OCI-LY3 (cell line): ENCODE measurements at regions not wholly inside any gene's neighbourhood (a gene's known extent, or its start where the extent isn't known, plus 50 kb on each side); places are given as distances from the start of the nearest gene placed in this dataset.

Experiments
- H2AFZ ChIP-seq: fragments of 200-600, 300-600 bp; shearing (Covaris generic); 2 replicates; pipeline ENCODE4 v1.6.0; 2014; ENCODE audit warnings: antibody characterized with exemption, low read depth, low read length
- H3K27ac ChIP-seq: fragments of 200-600, 300-600 bp; sonication (generic); 2 replicates; pipeline ENCODE4 v1.5.1; 2014; ENCODE audit warnings: mild to moderate bottlenecking, low read length, moderate library complexity, mixed read lengths
- H3K27me3 ChIP-seq: fragments of 200-600, 300-600 bp; sonication (generic); 2 replicates; pipeline ENCODE4 v1.6.1; 2014; ENCODE audit warnings: low read depth, low read length, mixed read lengths
- H3K36me3 ChIP-seq: fragments of 200-600, 300-600 bp; sonication (generic); replicated peaks from 2 replicates; pipeline ENCODE3; 2014; ENCODE audit warnings: low read depth, low read length, mixed read lengths
- H3K4me1 ChIP-seq: fragments of 300-600, 200-600 bp; sonication (generic); 2 replicates; pipeline ENCODE4 v1.6.1; 2014; ENCODE audit warnings: low read length, mixed read lengths
- H3K4me2 ChIP-seq: fragments of 200-600, 300-600 bp; sonication (generic); 2 replicates; pipeline ENCODE4 v1.6.1; 2014; ENCODE audit warnings: low read length, mixed read lengths
- H3K4me3 ChIP-seq: fragments of 300-600, 200-600 bp; sonication (generic); 2 replicates; pipeline ENCODE4 v1.5.1; 2014; ENCODE audit warnings: antibody characterized with exemption, mild to moderate bottlenecking, low read length, moderate library complexity
- H3K79me2 ChIP-seq: fragments of 300-600, 200-600 bp; shearing (Covaris generic); 2 replicates; pipeline ENCODE4 v1.6.1; 2014; ENCODE audit warnings: mild to moderate bottlenecking, low read length, mixed read lengths
- H3K9ac ChIP-seq: fragments of 300-600, 200-600 bp; shearing (Covaris generic); 2 replicates; pipeline ENCODE4 v1.6.0; 2014; ENCODE audit warnings: mild to moderate bottlenecking, low read length, moderate library complexity
- H3K9me3 ChIP-seq: fragments of 200-600, 300-600 bp; shearing (Covaris generic); 2 replicates; pipeline ENCODE4 v1.6.1; 2014; ENCODE audit warnings: low read length, mixed read lengths; ENCODE audit not compliant: insufficient read depth
- H4K20me1 ChIP-seq: fragments of 200-600, 300-600 bp; sonication (generic); 2 replicates; pipeline ENCODE4 v1.6.1; 2016; ENCODE audit warnings: low read length, mixed read lengths; ENCODE audit not compliant: insufficient read depth
- EZH2phosphoT487 ChIP-seq: fragments of 200-600 bp; shearing (Covaris generic); IDR thresholded peaks from 2 replicates; pipeline ENCODE4 v1.6.1; 2018; ENCODE audit warnings: antibody characterized with exemption, mixed run types, low read depth
- TF ChIP-seq, protein P1 (sequence below): fragments of 200-600, 300-600 bp; sonication (generic); IDR thresholded peaks from 2 replicates; pipeline ENCODE4 v1.5.1; 2014; ENCODE audit warnings: antibody characterized with exemption, low read length, low read depth

DNA sequence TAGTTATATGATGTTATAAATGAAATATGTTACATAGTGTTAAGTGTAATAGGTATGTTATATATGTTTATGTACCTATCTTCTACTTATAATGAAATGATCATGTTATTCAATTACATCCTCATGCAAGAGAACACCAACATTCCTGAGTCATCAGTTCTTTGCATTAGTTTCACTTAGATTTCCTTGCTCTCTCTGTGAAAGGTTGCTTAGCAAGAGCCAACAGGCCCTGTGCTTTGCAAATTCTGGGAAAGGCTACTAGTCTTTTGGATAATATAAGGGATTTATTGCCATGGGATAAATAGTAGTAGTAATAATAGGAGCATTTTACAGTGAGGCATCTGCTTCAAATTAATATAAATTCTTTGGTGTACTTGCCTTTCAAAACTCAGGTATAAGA lies 274.8 kb downstream of the SP3 start:
- Histone ChIP-seq H3K4me2 (no peak overlapping the region), H3K27me3 (no peaks in the 10 kb centered on the region), H3K4me3 (no peak overlapping the region), H3K4me1 (no peaks in the 10 kb centered on the region), H3K36me3 (no peaks in the 10 kb centered on the region), H3K9ac (no peak overlapping the region), H3K9me3 (no peaks in the 10 kb centered on the region), H3K79me2 (no peaks in the 10 kb centered on the region), H4K20me1 (no peaks in the 10 kb centered on the region), H3K27ac (no peak overlapping the region), H2AFZ (no peak overlapping the region)
- TF ChIP-seq, protein P1, sequence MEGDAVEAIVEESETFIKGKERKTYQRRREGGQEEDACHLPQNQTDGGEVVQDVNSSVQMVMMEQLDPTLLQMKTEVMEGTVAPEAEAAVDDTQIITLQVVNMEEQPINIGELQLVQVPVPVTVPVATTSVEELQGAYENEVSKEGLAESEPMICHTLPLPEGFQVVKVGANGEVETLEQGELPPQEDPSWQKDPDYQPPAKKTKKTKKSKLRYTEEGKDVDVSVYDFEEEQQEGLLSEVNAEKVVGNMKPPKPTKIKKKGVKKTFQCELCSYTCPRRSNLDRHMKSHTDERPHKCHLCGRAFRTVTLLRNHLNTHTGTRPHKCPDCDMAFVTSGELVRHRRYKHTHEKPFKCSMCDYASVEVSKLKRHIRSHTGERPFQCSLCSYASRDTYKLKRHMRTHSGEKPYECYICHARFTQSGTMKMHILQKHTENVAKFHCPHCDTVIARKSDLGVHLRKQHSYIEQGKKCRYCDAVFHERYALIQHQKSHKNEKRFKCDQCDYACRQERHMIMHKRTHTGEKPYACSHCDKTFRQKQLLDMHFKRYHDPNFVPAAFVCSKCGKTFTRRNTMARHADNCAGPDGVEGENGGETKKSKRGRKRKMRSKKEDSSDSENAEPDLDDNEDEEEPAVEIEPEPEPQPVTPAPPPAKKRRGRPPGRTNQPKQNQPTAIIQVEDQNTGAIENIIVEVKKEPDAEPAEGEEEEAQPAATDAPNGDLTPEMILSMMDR, result no peak
- no peak for TF ChIP-seq EZH2phosphoT487

DNA sequence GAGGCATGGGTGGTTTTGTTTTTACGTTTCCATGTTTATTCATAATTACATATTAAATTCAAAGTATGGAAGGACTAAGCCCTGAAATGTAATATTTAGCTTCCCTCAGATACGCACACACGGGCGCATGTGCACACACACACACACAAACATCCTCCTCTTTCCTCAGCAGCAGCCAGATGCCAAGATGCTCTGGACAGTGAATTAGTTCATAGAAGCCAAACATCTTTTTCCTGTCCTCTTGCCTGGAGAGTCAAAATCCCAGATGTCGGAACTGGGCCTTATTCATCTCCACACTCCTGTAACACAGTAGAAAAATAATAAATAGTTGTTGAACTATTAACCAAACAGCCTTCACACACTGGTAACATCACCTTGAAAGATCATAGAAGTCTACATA lies 273.1 kb downstream of the SP3 start:
- TF ChIP-seq, protein P1, result no peak
- no peak for TF ChIP-seq EZH2phosphoT487
- Histone ChIP-seq H3K36me3 (no peaks in the 10 kb centered on the region), H4K20me1 (no peaks in the 10 kb centered on the region), H2AFZ (no peak overlapping the region), H3K9me3 (no peaks in the 10 kb centered on the region), H3K4me3 (no peak overlapping the region), H3K27me3 (0 out of 2 replicates have a peak, but pooled peaks cover 4% of the 10 kb centered on the region), H3K27ac (no peak overlapping the region), H3K4me1 (no peaks in the 10 kb centered on the region), H3K4me2 (no peak overlapping the region), H3K79me2 (no peaks in the 10 kb centered on the region), H3K9ac (no peak overlapping the region)

DNA sequence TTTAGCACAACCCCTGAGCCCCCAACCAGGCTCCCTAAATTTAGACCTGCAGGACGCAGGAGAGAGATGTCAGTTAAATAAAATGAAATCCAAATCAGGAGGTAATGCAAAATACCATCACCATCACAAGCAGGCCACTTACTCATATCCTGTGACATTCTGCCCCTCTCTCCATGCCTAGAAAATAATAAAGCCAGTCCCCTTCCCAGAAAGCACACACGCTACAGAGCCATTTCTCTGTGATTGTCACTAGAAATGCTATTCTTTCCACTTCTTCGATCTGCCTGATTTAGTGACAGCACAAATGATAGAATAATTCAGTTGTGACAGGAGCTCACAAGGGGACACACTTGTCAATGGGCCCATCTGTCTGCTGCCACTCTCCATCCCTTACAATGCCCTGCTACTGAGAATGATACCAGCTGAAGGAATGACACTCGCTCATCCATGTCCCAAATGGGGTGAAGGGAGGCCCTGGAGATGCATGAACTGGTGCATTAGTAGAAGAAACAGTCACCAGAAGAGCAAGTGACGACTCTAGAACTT lies 272.1 kb downstream of the SP3 start:
- H2AFZ ChIP-seq, result no peak overlapping the region
- H3K27ac ChIP-seq, result no peak overlapping the region
- H3K4me1 ChIP-seq, result no peaks in the 10 kb centered on the region
- 0 out of 2 replicates have a peak, but pooled peaks cover 4% of the 10 kb centered on the region for H3K27me3 ChIP-seq
- no peaks in the 10 kb centered on the region for H3K9me3 ChIP-seq
- H3K4me2 ChIP-seq, result no peak overlapping the region
- no peak overlapping the region for H3K9ac ChIP-seq
- no peaks in the 10 kb centered on the region for H3K36me3 ChIP-seq
- no peak for TF ChIP-seq EZH2phosphoT487
- TF ChIP-seq, protein P1, result no peak
- no peak overlapping the region for H3K4me3 ChIP-seq
- H4K20me1 ChIP-seq, result no peaks in the 10 kb centered on the region
- H3K79me2 ChIP-seq, result no peaks in the 10 kb centered on the region

DNA sequence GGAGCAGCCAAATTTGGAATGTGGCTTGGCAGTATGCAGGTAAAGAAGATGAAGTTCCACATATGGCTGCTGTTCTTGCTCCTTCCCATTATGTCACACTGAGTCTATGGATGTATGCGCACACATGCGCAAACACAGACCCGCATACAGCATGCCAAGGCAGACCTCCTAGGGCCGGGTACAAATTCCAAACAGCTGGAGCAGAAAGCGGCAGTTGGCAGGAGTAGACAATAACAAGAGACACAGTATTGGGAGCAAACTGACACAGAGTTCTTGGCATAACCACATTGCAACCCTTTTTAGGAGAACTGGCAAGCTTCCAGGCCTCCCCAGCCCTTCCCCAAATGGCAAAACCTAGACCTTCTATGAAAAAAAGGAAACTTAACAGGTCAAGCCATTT lies 268.9 kb downstream of the SP3 start:
- H3K79me2 ChIP-seq, result no peaks in the 10 kb centered on the region
- H3K36me3 ChIP-seq, result no peaks in the 10 kb centered on the region
- TF ChIP-seq EZH2phosphoT487, result no peak
- TF ChIP-seq, protein P1, result no peak
- no peak overlapping the region for H3K9ac ChIP-seq
- H3K4me3 ChIP-seq, result no peak overlapping the region
- H3K27ac ChIP-seq, result no peak overlapping the region
- H2AFZ ChIP-seq, result no peak overlapping the region
- no peaks in the 10 kb centered on the region for H4K20me1 ChIP-seq
- no peaks in the 10 kb centered on the region for H3K9me3 ChIP-seq
- 0 out of 2 replicates have a peak, but pooled peaks cover 4% of the 10 kb centered on the region for H3K27me3 ChIP-seq
- no peaks in the 10 kb centered on the region for H3K4me1 ChIP-seq
- H3K4me2 ChIP-seq, result no peak overlapping the region
